Nephron (organoid): ENCODE measurements at regions not wholly inside any gene's neighbourhood (a gene's known extent, or its start where the extent isn't known, plus 50 kb on each side); places are given as distances from the start of the nearest gene placed in this dataset.

Source experiments
- H3K27ac Mint-ChIP-seq, 3 experiments: 2 replicates each; pipeline ENCODE4 v1.8.0; 2020; ENCODE audit warnings: mixed read lengths in 3 of 3, mild to moderate bottlenecking in 2 of 3, moderate library complexity in 1 of 3
- H3K27me3 Mint-ChIP-seq: 2 replicates; pipeline ENCODE4 v1.8.0; 2021; ENCODE audit warnings: low read depth, mild to moderate bottlenecking, moderate library complexity, mixed read lengths
- H3K36me3 Mint-ChIP-seq: 2 replicates; pipeline ENCODE4 v1.8.0; 2020; ENCODE audit warnings: low read depth, mixed read lengths
- H3K4me1 Mint-ChIP-seq: 2 replicates; pipeline ENCODE4 v1.8.0; 2020; ENCODE audit warnings: mixed read lengths
- H3K4me3 Mint-ChIP-seq, 3 experiments: 2 replicates each; pipeline ENCODE4 v1.8.0; 2020; ENCODE audit warnings: mild to moderate bottlenecking in 3 of 3, mixed read lengths in 3 of 3, moderate library complexity in 2 of 3
- H3K9me3 Mint-ChIP-seq: 2 replicates; pipeline ENCODE4 v1.8.0; 2020; ENCODE audit warnings: mixed read lengths
- CTCF ChIP-seq, 3 experiments: fragments of 200-600 bp; sonication (generic); IDR thresholded peaks; one replicate each; pipeline ENCODE4 v1.5.0; 2021; ENCODE audit warnings: antibody characterized with exemption in 3 of 3; ENCODE audit not compliant: unreplicated experiment in 3 of 3

- Mint-ChIP-seq H3K4me3 (no peak overlapping the region), H3K9me3 (no peaks in the 10 kb centered on the region), H3K27me3 (peaks cover 66% of the 10 kb centered on the region), H3K27ac (no peak overlapping the region), H3K4me1 (peaks cover 6% of the 10 kb centered on the region), H3K36me3 (no peaks in the 10 kb centered on the region)
- TF ChIP-seq CTCF (IDR thresholded peaks at IDR 0.05; ENCODE audit: unreplicated experiment in 3 of 3), result no peak
These were observed 100.4 kb upstream of the TOP3B start for GRCh38 chr22:22082960-22083359.

- Mint-ChIP-seq H3K4me1 (peaks cover 6% of the 10 kb centered on the region), H3K9me3 (no peaks in the 10 kb centered on the region), H3K27ac (no peak overlapping the region), H3K36me3 (no peaks in the 10 kb centered on the region), H3K4me3 (no peak overlapping the region), H3K27me3 (peaks cover 68% of the 10 kb centered on the region)
- TF ChIP-seq CTCF (IDR thresholded peaks at IDR 0.05; ENCODE audit: unreplicated experiment in 3 of 3), result no peak
These were observed 99.7 kb upstream of the TOP3B start for GRCh38 chr22:22082229-22082835.

- Mint-ChIP-seq H3K27ac (no peak overlapping the region), H3K9me3 (no peaks in the 10 kb centered on the region), H3K4me1 (peaks cover 6% of the 10 kb centered on the region), H3K27me3 (peaks cover 72% of the 10 kb centered on the region), H3K36me3 (no peaks in the 10 kb centered on the region), H3K4me3 (no peak overlapping the region)
- no peak for TF ChIP-seq CTCF (IDR thresholded peaks at IDR 0.05; ENCODE audit: unreplicated experiment in 3 of 3)
These were observed 97.7 kb upstream of the TOP3B start for GRCh38 chr22:22080270-22080669.

DNA sequence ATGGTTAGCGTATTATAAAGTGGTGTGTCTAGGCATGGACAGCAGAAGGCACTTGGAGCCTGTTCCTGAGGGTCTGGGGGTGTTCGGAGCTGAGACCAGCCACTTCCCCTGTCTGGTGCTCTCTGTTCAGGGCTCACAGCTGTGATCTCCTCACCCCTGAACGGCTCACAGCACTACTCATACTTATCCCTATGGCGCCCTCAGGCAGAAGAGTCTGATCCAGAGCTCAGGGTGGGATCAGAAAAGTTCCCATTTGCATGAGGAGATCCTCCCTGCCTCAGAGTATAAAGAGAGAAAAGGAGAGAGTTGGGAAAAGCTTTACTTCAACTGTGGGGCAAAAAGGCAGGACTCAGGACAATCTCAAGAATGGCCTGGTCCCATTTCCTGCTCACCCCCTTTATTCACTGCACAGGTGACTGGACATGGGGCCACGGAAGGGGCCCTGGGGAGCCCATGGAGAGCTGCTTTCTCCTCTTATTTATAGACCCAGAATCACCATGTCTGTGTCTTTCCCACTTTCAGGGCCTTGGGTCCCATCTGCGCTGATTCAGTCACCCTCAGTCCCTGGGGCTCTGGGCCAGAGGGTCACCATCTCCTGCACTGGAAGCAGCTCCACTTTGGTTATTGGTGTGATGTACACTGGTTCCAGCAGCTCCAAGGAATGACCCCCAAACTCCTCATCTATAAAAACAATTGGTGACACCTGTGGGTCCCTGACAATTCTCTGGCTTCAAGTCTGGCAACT is 97.0 kb upstream of the TOP3B start:
- Mint-ChIP-seq H3K27me3 (peaks cover 74% of the 10 kb centered on the region), H3K27ac (no peak overlapping the region), H3K4me3 (no peak overlapping the region), H3K4me1 (peaks cover 6% of the 10 kb centered on the region), H3K9me3 (no peaks in the 10 kb centered on the region), H3K36me3 (no peaks in the 10 kb centered on the region)
- TF ChIP-seq CTCF (IDR thresholded peaks at IDR 0.05; ENCODE audit: unreplicated experiment in 3 of 3), result no peak

- H3K27ac Mint-ChIP-seq, result no peak overlapping the region
- no peak overlapping the region for H3K4me3 Mint-ChIP-seq
These were observed 95.7 kb upstream of the TOP3B start for GRCh38 chr22:22078329-22078728.

More at GRCh38 chr22:22078329-22078728, 95.7 kb upstream of the TOP3B start:
- H3K9me3 Mint-ChIP-seq, result no peaks in the 10 kb centered on the region
- H3K4me1 Mint-ChIP-seq, result peaks cover 6% of the 10 kb centered on the region
- H3K36me3 Mint-ChIP-seq, result no peaks in the 10 kb centered on the region
- no peak for TF ChIP-seq CTCF (IDR thresholded peaks at IDR 0.05; ENCODE audit: unreplicated experiment in 3 of 3)
- H3K27me3 Mint-ChIP-seq, result peaks cover 67% of the 10 kb centered on the region
